HL-60 (cell line): ENCODE measurements at regions not wholly inside any gene's neighbourhood (a gene's known extent, or its start where the extent isn't known, plus 50 kb on each side); places are given as distances from the start of the nearest gene placed in this dataset.

Source experiments
- DNase-seq, 2 experiments: peaks; one replicate each; pipeline ENCODE4 v3.0.0-alpha.2; 2010 to 2020; ENCODE audit warnings: low read depth in 1 of 2, low spot score in 1 of 2
- H3K27ac ChIP-seq: fragments of 250-450 bp; sonication (Bioruptor Pico); replicated peaks from 2 replicates; pipeline ENCODE4 v1.5.1; 2020; ENCODE audit warnings: mild to moderate bottlenecking, moderate library complexity
- H3K27me3 ChIP-seq: fragments of 250-450 bp; sonication (Bioruptor Pico); 2 replicates; pipeline ENCODE4 v1.5.1; 2021; ENCODE audit warnings: mild to moderate bottlenecking, moderate library complexity; ENCODE audit not compliant: insufficient read depth, poor library complexity, severe bottlenecking
- H3K4me3 ChIP-seq: replicated peaks from 2 replicates; pipeline ENCODE4 v1.5.1; 2011; ENCODE audit warnings: mild to moderate bottlenecking, control low read depth, low read length; ENCODE audit not compliant: insufficient read depth
- GABPA ChIP-seq: IDR thresholded peaks from 2 replicates; pipeline ENCODE4 v1.6.1; 2012; ENCODE audit warnings: low read depth
- POLR2AphosphoS5 ChIP-seq: IDR thresholded peaks from 2 replicates; pipeline ENCODE4 v1.6.1; 2012; ENCODE audit warnings: low read depth
- SPI1 ChIP-seq: IDR thresholded peaks from 2 replicates; pipeline ENCODE4 v1.6.1; 2012; ENCODE audit warnings: low read depth, mild to moderate bottlenecking, borderline replicate concordance
- TF ChIP-seq, protein P1 (sequence below): IDR thresholded peaks from 2 replicates; pipeline ENCODE4 v1.6.1; 2012; ENCODE audit warnings: low read depth; ENCODE audit not compliant: insufficient replicate concordance
- TF ChIP-seq, protein P2 (sequence below): IDR thresholded peaks from one replicate; pipeline ENCODE4 v1.5.1; 2011; ENCODE audit warnings: low read length, control low read depth, inconsistent platforms; ENCODE audit not compliant: insufficient read depth

DNA sequence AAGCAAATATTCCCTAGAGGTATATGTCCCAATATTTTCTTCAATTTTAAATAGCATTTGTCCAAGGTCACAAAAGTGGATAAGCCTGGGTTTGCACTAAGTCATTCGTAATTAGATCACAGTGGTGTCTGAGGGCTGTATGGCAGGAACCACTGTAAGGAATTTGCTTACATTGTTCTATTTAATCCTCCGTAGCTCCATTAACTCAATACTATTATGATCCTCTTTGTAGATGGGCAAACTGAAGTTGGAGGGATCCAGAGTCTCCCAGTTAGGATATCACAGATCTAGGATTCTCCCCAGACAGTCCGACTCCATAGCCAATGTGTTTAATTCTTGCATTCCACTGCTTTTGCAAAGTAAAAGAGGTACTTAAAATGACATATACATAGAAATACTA, 242.7 kb upstream of the DCAF8L1 start:
- TF ChIP-seq, protein P1, sequence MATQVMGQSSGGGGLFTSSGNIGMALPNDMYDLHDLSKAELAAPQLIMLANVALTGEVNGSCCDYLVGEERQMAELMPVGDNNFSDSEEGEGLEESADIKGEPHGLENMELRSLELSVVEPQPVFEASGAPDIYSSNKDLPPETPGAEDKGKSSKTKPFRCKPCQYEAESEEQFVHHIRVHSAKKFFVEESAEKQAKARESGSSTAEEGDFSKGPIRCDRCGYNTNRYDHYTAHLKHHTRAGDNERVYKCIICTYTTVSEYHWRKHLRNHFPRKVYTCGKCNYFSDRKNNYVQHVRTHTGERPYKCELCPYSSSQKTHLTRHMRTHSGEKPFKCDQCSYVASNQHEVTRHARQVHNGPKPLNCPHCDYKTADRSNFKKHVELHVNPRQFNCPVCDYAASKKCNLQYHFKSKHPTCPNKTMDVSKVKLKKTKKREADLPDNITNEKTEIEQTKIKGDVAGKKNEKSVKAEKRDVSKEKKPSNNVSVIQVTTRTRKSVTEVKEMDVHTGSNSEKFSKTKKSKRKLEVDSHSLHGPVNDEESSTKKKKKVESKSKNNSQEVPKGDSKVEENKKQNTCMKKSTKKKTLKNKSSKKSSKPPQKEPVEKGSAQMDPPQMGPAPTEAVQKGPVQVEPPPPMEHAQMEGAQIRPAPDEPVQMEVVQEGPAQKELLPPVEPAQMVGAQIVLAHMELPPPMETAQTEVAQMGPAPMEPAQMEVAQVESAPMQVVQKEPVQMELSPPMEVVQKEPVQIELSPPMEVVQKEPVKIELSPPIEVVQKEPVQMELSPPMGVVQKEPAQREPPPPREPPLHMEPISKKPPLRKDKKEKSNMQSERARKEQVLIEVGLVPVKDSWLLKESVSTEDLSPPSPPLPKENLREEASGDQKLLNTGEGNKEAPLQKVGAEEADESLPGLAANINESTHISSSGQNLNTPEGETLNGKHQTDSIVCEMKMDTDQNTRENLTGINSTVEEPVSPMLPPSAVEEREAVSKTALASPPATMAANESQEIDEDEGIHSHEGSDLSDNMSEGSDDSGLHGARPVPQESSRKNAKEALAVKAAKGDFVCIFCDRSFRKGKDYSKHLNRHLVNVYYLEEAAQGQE, result no peak
- TF ChIP-seq GABPA (no peak), POLR2AphosphoS5 (no peak)
- TF ChIP-seq, protein P2, sequence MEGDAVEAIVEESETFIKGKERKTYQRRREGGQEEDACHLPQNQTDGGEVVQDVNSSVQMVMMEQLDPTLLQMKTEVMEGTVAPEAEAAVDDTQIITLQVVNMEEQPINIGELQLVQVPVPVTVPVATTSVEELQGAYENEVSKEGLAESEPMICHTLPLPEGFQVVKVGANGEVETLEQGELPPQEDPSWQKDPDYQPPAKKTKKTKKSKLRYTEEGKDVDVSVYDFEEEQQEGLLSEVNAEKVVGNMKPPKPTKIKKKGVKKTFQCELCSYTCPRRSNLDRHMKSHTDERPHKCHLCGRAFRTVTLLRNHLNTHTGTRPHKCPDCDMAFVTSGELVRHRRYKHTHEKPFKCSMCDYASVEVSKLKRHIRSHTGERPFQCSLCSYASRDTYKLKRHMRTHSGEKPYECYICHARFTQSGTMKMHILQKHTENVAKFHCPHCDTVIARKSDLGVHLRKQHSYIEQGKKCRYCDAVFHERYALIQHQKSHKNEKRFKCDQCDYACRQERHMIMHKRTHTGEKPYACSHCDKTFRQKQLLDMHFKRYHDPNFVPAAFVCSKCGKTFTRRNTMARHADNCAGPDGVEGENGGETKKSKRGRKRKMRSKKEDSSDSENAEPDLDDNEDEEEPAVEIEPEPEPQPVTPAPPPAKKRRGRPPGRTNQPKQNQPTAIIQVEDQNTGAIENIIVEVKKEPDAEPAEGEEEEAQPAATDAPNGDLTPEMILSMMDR, result no peak
- DNase-seq, result no peak
- H3K27me3 ChIP-seq, result no peaks in the 10 kb centered on the region
- no peak overlapping the region for H3K27ac ChIP-seq
- H3K4me3 ChIP-seq, result no peak overlapping the region

DNA sequence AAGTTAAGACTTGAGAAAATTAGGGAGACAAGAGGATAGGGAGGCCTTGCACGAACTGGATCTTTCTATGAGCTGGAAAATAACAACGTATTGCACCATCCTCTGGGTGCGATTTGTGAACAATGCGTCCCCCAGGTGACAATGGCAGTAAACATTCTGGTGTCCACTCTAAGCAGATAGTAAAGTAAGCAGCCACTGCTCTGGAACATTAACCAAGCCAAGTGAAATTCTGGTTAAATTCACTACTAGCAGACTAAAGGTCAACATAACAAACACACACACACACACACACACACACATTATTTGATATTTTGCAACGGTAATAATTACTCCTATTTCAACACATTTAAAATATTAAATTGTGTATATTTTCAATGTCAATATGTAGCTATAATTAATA, 242.2 kb upstream of the DCAF8L1 start:
- no peak overlapping the region for H3K4me3 ChIP-seq
- H3K27ac ChIP-seq, result no peak overlapping the region
- no peak for DNase-seq
- H3K27me3 ChIP-seq, result no peaks in the 10 kb centered on the region
- TF ChIP-seq POLR2AphosphoS5, result no peak

DNA sequence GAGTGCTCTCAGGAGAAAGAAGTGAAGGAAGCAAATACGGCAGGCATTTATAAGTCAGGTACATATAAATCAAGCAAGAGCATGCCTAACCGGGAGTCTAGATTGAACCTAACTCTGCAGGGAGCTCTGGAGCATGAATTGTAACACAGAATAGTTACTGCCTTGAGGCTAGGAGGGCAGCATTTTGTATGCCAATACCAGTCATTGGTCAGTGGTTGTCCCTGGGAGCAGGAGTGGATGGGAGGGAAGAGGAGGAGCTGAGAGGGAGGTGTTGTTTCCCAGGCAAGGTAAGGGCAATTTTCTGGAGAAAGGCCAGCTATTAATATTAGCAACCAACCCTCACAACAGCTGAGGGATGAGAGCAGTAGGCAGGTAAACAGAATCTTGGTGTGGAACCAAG, 224.7 kb upstream of the DCAF8L1 start:
- TF ChIP-seq SPI1, result no peak
- TF ChIP-seq POLR2AphosphoS5, result no peak
- TF ChIP-seq GABPA, result no peak
- TF ChIP-seq, protein P1, result no peak
- TF ChIP-seq, protein P2, result no peak
- H3K27ac ChIP-seq, result no peak overlapping the region
- no peak overlapping the region for H3K4me3 ChIP-seq
- no peaks in the 10 kb centered on the region for H3K27me3 ChIP-seq
- DNase-seq, result no peak

DNA sequence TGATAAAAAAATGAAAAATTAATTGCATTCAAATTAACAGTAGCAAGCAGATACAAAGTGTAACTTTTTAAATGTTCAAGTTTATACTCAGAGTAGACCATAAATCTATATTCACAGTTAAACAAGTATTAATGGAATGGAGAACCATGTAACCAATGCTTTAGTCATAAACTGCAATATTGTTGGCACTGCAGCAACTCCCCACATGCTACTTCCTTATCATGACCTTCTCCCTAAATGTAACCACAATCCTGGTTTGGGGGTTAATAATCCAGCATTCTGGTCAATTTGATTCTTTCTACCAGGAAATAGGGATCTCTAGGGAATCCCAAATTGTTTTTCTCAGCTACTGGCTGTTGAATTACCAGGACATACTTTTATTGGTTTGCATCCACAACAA, 223.9 kb upstream of the DCAF8L1 start:
- DNase-seq, result no peak
- TF ChIP-seq POLR2AphosphoS5 (no peak), GABPA (no peak), SPI1 (no peak)
- TF ChIP-seq, protein P1, result no peak
- TF ChIP-seq, protein P2, result no peak
- H3K27ac ChIP-seq, result no peak overlapping the region
- H3K27me3 ChIP-seq, result no peaks in the 10 kb centered on the region
- H3K4me3 ChIP-seq, result no peak overlapping the region
